Natural killer cell (primary cell): ENCODE measurements at regions not wholly inside any gene's neighbourhood (a gene's known extent, or its start where the extent isn't known, plus 50 kb on each side); places are given as distances from the start of the nearest gene placed in this dataset.

Experiments used
- ATAC-seq, 3 donors: fragments of 150-1000 bp in 2 of 3; fragments of 200-7000 bp in 1 of 3; cut with Tn5 transposase; 1 replicate in 1 of 3; 2 replicates in 2 of 3; pipeline ENCODE4 v1.10.0; 2021; ENCODE audit warnings: mild to moderate bottlenecking in 2 of 3, moderate library complexity in 2 of 3
- DNase-seq, 2 donors: peaks; one replicate each; pipeline versions ENCODE4 v3.0.0 to v3.0.0-alpha.2; 2013 to 2021; ENCODE audit warnings: mixed read lengths in 1 of 2
- H3K27ac ChIP-seq: one replicate; pipeline ENCODE4 v1.5.1; 2013; ENCODE audit warnings: mild to moderate bottlenecking, low read length
- H3K27me3 ChIP-seq: one replicate; pipeline ENCODE4 v1.6.1; 2013; ENCODE audit warnings: low read length; ENCODE audit not compliant: control insufficient read depth, insufficient read depth
- H3K36me3 ChIP-seq: one replicate; pipeline ENCODE4 v1.6.1; 2013; ENCODE audit warnings: low read length; ENCODE audit not compliant: control insufficient read depth, insufficient read depth
- H3K4me1 ChIP-seq: one replicate; pipeline ENCODE4 v1.6.1; 2013; ENCODE audit warnings: low read length; ENCODE audit not compliant: control insufficient read depth, insufficient read depth
- H3K4me3 ChIP-seq: one replicate; pipeline ENCODE4 v1.5.1; 2013; ENCODE audit warnings: low read length
- H3K9me3 ChIP-seq: one replicate; pipeline ENCODE4 v1.6.1; 2013; ENCODE audit warnings: low read length; ENCODE audit not compliant: control insufficient read depth, insufficient read depth
- H3K27ac Mint-ChIP-seq, 2 donors: one replicate each; pipeline ENCODE4 v1.8.0; 2022; ENCODE audit warnings: mild to moderate bottlenecking in 2 of 2, mixed read lengths in 2 of 2, moderate library complexity in 1 of 2
- H3K27me3 Mint-ChIP-seq, 2 donors: one replicate each; pipeline ENCODE4 v1.8.0; 2022; ENCODE audit warnings: low read depth in 2 of 2, mixed read lengths in 2 of 2
- H3K36me3 Mint-ChIP-seq: one replicate; pipeline ENCODE4 v1.8.0; 2022; ENCODE audit warnings: mixed read lengths
- H3K4me1 Mint-ChIP-seq, 2 donors: one replicate each; pipeline ENCODE4 v1.8.0; 2022; ENCODE audit warnings: mixed read lengths in 2 of 2
- H3K4me3 Mint-ChIP-seq: one replicate; pipeline ENCODE4 v1.8.0; 2022; ENCODE audit warnings: mild to moderate bottlenecking, moderate library complexity, mixed read lengths
- H3K9me3 Mint-ChIP-seq, 2 donors: one replicate each; pipeline ENCODE4 v1.8.0; 2022; ENCODE audit warnings: mixed read lengths in 2 of 2
- CTCF ChIP-seq: fragments of 200-600 bp; IDR thresholded peaks from one replicate; pipeline ENCODE4 v1.8.0; 2022; ENCODE audit warnings: antibody characterized with exemption
- WGBS: methylation state at CpG from one replicate; pipeline ENCODE4 v1.1.7; 2013; ENCODE audit warnings: missing lambda C conversion rate; ENCODE audit not compliant: insufficient coverage; 5-methylcytosine and 5-hydroxymethylcytosine counted together
- intact Hi-C: fragments of 100-400 bp; cut with micrococcal nuclease; formaldehyde crosslinking; loops from one replicate; pipeline ENCODE4 v1.14.2; 2022

GRCh38 chr20:12860619-12861247 is 148.0 kb upstream of the SPTLC3 start:
- Mint-ChIP-seq H3K4me1 (no peaks in the 10 kb centered on the region), H3K27ac (no peak overlapping the region), H3K9me3 (peaks cover 2 to 10% of the 10 kb centered on the region in 2 donors), H3K27me3 (peaks cover 0 to 9% of the 10 kb centered on the region in 2 donors), H3K4me3 (no peak overlapping the region), H3K36me3 (no peaks in the 10 kb centered on the region)
- intact Hi-C loops = no loop called here
- ATAC-seq = no peak
- TF ChIP-seq CTCF = no peak
- no peak overlapping the region for H3K4me3 ChIP-seq
- no peaks in the 10 kb centered on the region for H3K4me1 ChIP-seq
- H3K27ac ChIP-seq = no peak overlapping the region
- H3K9me3 ChIP-seq = no peaks in the 10 kb centered on the region
- H3K36me3 ChIP-seq = no peaks in the 10 kb centered on the region
- DNase-seq = no peak
- H3K27me3 ChIP-seq = no peaks in the 10 kb centered on the region

GRCh38 chr20:12869669-12870068 is 139.1 kb upstream of the SPTLC3 start:
- Mint-ChIP-seq H3K27ac (no peak overlapping the region), H3K4me1 (peaks cover 0 to 4% of the 10 kb centered on the region in 2 donors), H3K9me3 (peaks cover 0 to 6% of the 10 kb centered on the region in 2 donors), H3K27me3 (peaks cover 0 to 14% of the 10 kb centered on the region in 2 donors), H3K4me3 (no peak overlapping the region), H3K36me3 (no peaks in the 10 kb centered on the region)
- Histone ChIP-seq H3K36me3 (no peaks in the 10 kb centered on the region), H3K27ac (no peak overlapping the region), H3K4me1 (no peaks in the 10 kb centered on the region), H3K4me3 (no peak overlapping the region), H3K9me3 (no peaks in the 10 kb centered on the region), H3K27me3 (no peaks in the 10 kb centered on the region)
- DNase-seq = no peak
- TF ChIP-seq CTCF = no peak
- WGBS = 100% methylated on average over 1 of the region's 1 CpG
- intact Hi-C loops = no loop called here
- ATAC-seq = no peak

- intact Hi-C loops = no loop called here
- no peak overlapping the region for H3K4me3 Mint-ChIP-seq
- H3K27me3 Mint-ChIP-seq = peaks cover 0 to 14% of the 10 kb centered on the region in 2 donors
- 72% methylated on average over 2 of the region's 2 CpGs for WGBS
- H3K27ac ChIP-seq = no peak overlapping the region
- ATAC-seq = no peak
- no peaks in the 10 kb centered on the region for H3K9me3 ChIP-seq
- peaks cover 0 to 4% of the 10 kb centered on the region in 2 donors for H3K4me1 Mint-ChIP-seq
- H3K27me3 ChIP-seq = no peaks in the 10 kb centered on the region
- peaks cover 0 to 6% of the 10 kb centered on the region in 2 donors for H3K9me3 Mint-ChIP-seq
- H3K36me3 ChIP-seq = no peaks in the 10 kb centered on the region
- no peak overlapping the region for H3K27ac Mint-ChIP-seq
- no peaks in the 10 kb centered on the region for H3K36me3 Mint-ChIP-seq
- TF ChIP-seq CTCF = no peak
- H3K4me3 ChIP-seq = no peak overlapping the region
- no peak for DNase-seq
- no peaks in the 10 kb centered on the region for H3K4me1 ChIP-seq
Measured at GRCh38 chr20:12870588-12870987, 138.2 kb upstream of the SPTLC3 start.

- no peak overlapping the region for H3K4me3 Mint-ChIP-seq
- no peaks in the 10 kb centered on the region for H3K36me3 Mint-ChIP-seq
- DNase-seq (no peak), ATAC-seq (no peak)
- no peaks in the 10 kb centered on the region for H3K36me3 ChIP-seq
- H3K4me3 ChIP-seq = no peak overlapping the region
- H3K27me3 Mint-ChIP-seq = no peaks in the 10 kb centered on the region
- no peak overlapping the region for H3K27ac ChIP-seq
- no peaks in the 10 kb centered on the region for H3K27me3 ChIP-seq
- no peak for TF ChIP-seq CTCF
- WGBS = 69% methylated on average over 4 of the region's 4 CpGs
- no peaks in the 10 kb centered on the region for H3K4me1 ChIP-seq
- no peak overlapping the region for H3K27ac Mint-ChIP-seq
- H3K9me3 ChIP-seq = no peaks in the 10 kb centered on the region
- intact Hi-C loops = no loop called here
- no peaks in the 10 kb centered on the region for H3K9me3 Mint-ChIP-seq
- no peaks in the 10 kb centered on the region for H3K4me1 Mint-ChIP-seq
Measured at GRCh38 chr20:12874933-12875332, 133.8 kb upstream of the SPTLC3 start.
